GM23248 (cell line): ENCODE measurements at regions not wholly inside any gene's neighbourhood (a gene's known extent, or its start where the extent isn't known, plus 50 kb on each side); places are given as distances from the start of the nearest gene placed in this dataset.

Source experiments
- EZH2 ChIP-seq: fragments of 200-600 bp; sonication (generic); IDR thresholded peaks from 2 replicates; pipeline ENCODE4 v1.6.1; 2018; ENCODE audit warnings: antibody characterized with exemption, mild to moderate bottlenecking; ENCODE audit not compliant: insufficient read depth, poor library complexity, severe bottlenecking
- EZH2phosphoT487 ChIP-seq: fragments of 200-600 bp; sonication (generic); IDR thresholded peaks from 2 replicates; pipeline ENCODE4 v1.6.1; 2018; ENCODE audit warnings: antibody characterized with exemption, moderate library complexity, mild to moderate bottlenecking, low read depth; ENCODE audit not compliant: insufficient read depth

DNA sequence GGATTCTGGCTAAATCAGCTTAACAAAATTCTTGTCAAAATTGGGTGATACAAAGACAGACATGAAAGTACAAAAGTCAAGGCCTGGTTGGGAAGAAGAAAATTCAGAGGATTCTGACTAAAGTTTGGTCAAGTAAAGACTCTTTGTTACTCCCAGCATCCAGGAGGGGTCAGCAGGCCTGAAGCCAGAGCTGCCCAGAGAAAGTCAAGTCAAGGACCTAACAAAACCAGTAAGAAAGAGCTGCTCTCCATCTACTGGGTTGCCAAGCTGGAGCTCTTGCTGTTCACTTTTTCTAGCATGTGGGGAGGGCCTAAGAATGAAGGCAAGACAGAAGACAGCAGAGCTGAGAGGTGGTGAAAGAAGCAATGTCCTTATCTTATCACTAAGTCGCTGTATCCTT, 143.3 kb downstream of the C1D start:
- no peak for TF ChIP-seq EZH2
- no peak for TF ChIP-seq EZH2phosphoT487
